Suppressor macrophage treated with lipopolysaccharide for 4 hours (primary cell): ENCODE measurements at regions not wholly inside any gene's neighbourhood (a gene's known extent, or its start where the extent isn't known, plus 50 kb on each side); places are given as distances from the start of the nearest gene placed in this dataset.

ENCODE experiments used
- DNase-seq: peaks from one replicate; pipeline ENCODE4 v3.0.0-alpha.2; 2020

GRCh38 chr4:15376594-15376993 lies 51.2 kb upstream of the C1QTNF7 start:
- DNase-seq = no peak
